GM10266 (cell line): ENCODE measurements at regions not wholly inside any gene's neighbourhood (a gene's known extent, or its start where the extent isn't known, plus 50 kb on each side); places are given as distances from the start of the nearest gene placed in this dataset.

Source experiments
- DNase-seq: peaks from one replicate; pipeline ENCODE4 v3.0.0; 2012; ENCODE audit errors: extremely low spot score
- CTCF ChIP-seq: IDR thresholded peaks from 2 replicates; pipeline ENCODE4 v1.5.1; 2012; ENCODE audit warnings: mild to moderate bottlenecking, low read depth; ENCODE audit not compliant: control insufficient read depth, insufficient read depth; ENCODE audit errors: missing control alignments

GRCh38 chr20:52331655-52332054 lies 140.1 kb upstream of the ZFP64 start:
- TF ChIP-seq CTCF, result no peak

DNA sequence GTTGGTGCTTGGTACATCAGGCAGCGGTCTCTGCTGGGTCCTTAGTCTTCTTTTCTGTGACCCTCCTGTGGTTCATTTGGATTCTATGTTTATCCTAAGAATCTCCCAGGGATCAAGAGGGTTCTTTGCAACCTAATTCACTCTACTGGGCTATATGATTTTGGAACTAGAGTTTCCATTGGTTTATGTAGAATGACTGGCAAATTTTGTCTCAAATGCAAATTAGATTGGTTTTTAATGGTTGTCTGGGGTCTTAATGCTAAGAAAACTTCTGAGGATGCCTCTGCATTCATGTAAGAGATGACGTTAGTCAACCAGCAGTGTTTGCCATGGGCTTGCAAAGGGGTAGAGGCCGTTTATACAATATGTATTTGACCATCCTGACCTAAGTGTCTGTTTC lies 129.8 kb upstream of the ZFP64 start:
- no peak for TF ChIP-seq CTCF
- DNase-seq, result no peak

More at GRCh38 chr20:52331655-52332054, 140.1 kb upstream of the ZFP64 start:
- no peak for DNase-seq

DNA sequence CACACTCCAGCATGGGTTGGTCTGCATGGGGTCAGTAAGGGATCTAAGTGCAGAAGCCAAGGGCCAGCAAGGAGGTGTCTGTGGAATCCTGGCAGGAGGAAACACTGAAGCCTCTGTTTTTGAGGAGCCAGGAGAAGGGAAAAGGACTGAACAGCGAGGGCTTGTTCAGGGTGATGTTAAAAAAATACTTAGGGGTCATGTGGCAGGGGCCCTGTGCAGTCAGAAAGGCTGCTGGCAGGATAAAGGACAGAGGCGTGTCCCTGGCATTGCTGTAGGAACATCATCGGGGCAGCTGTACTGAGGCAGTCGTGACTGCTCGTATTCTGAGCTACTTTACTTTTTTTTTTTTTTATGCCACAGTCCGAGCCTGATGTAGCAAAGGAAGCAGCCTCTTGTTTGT lies 127.1 kb upstream of the ZFP64 start:
- TF ChIP-seq CTCF, result no peak
- DNase-seq, result no peak

DNA sequence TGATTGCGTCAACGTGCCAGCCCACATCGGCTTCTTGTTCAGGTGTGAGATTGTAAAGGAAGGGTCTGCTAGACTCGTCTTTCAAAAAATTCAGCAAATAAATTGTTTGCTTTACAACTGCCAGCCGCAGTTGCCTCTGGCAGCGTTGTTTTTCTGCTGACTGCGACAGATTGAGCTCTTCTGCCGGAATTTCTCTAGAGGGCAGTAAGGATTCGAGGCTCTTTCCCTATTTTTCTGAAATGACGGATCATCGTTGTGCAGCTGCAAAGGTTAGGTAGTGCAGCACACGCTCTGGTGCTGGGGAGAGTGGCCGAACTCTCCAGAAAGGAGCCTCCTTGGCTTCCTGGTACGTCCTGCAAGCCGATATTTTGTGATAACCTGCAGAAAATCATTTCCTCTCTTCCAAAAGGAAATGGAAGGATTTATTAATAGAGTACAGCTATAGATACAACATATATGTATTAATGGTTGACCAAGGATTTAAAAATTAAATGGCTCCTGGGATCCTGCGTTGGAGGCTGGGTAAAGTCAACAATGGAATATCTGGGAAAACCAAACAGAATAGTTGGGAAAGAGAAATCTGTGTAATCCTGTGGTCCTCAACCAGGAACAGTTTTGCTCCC lies 121.9 kb upstream of the ZFP64 start:
- no peak for TF ChIP-seq CTCF
- no peak for DNase-seq

GRCh38 chr20:52312132-52312729 lies 120.7 kb upstream of the ZFP64 start:
- peak; percentile 51 for DNase-seq
- peak; percentile 64 for TF ChIP-seq CTCF

- DNase-seq, result no peak
- TF ChIP-seq CTCF, result no peak
These were observed 119.7 kb upstream of the ZFP64 start for GRCh38 chr20:52311209-52311794.

GRCh38 chr20:52309181-52309580 lies 117.6 kb upstream of the ZFP64 start:
- no peak for TF ChIP-seq CTCF
- no peak for DNase-seq
